ENCODE measurements at regions not wholly inside any gene's neighbourhood (a gene's known extent, or its start where the extent isn't known, plus 50 kb on each side); places are given as distances from the start of the nearest gene placed in this dataset.

DNA sequence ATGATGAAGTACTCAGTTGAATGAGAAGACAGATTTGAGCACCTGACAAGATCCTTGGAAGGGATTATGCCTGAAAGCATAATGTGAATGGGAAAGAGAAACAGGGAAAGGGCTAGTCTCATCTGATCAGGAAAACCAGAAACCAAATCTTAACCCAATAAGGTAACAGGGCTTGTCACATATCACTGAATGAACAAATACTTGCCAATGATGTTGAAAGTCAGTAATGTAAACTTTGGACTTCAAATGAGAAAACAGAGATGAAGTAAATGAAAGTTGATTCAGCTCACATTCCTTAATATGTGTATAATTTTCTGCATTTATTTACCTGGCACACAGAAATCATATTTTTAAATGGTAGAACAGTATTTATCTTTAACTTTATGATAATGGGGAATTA is 480.0 kb downstream of the KCTD12 start:
- H3K36me3 Mint-ChIP-seq: no peaks in the 10 kb centered on the region
- H3K9me3 Mint-ChIP-seq: no peaks in the 10 kb centered on the region
- Histone ChIP-seq H3K36me3 (ENCODE audit: insufficient read depth, low read length) (no peaks in the 10 kb centered on the region), H3K27me3 (ENCODE audit: insufficient read depth, low read length) (no peaks in the 10 kb centered on the region), H3K9me3 (ENCODE audit: control insufficient read depth in 1 of 2, low read length in 2 of 2) (no peaks in the 10 kb centered on the region), H3K4me1 (ENCODE audit: insufficient read depth, low read length) (no peaks in the 10 kb centered on the region), H3K4me3 (ENCODE audit: low read length in 2 of 2) (no peak overlapping the region), H3K27ac (ENCODE audit: low read depth, low read length) (no peak overlapping the region)
- H3K27me3 Mint-ChIP-seq: peaks cover 0 to 1% of the 10 kb centered on the region in 2 donors
- no peaks in the 10 kb centered on the region for H3K4me1 Mint-ChIP-seq
- DNase-seq: no peak
- no peak overlapping the region for H3K4me3 Mint-ChIP-seq
- CTCF ChIA-PET (ENCODE audit: partially characterized antibody): interaction anchor here (1.3 kb wide), 1 partner anchor 15 kb away, joined by 3 read pairs; no protein-coding TSS in a partner anchor
- POLR2A ChIA-PET (ENCODE audit: partially characterized antibody): no interaction called here
- no peak overlapping the region for H3K27ac Mint-ChIP-seq
- intact Hi-C loops (cut with micrococcal nuclease): no loop called here

DNA sequence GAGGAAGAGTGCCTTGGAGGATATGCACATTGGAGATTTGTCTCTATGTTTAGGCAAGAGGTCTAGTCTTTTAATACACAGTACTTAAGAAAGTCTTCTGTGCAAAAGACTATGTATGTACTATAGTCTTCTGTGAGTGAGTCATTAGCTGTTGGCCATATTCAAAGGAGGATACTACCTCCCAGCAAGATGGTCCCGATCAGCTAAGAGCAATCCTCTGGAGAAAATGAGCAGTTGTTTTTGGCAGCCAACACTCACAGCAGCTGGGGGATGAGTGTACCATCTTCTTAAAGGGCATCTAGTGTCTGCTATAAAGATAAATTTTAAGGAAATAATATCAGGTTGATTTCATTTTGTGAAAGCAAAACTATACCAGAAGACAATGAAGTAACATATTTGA is 487.8 kb downstream of the KCTD12 start:
- no peak overlapping the region for H3K27ac ChIP-seq (ENCODE audit: low read depth, low read length)
- no peak for DNase-seq
- H3K4me1 ChIP-seq (ENCODE audit: insufficient read depth, low read length): no peaks in the 10 kb centered on the region
- no peaks in the 10 kb centered on the region for H3K36me3 ChIP-seq (ENCODE audit: insufficient read depth, low read length)
- peaks cover 0 to 2% of the 10 kb centered on the region in 2 donors for H3K27me3 Mint-ChIP-seq
- no peaks in the 10 kb centered on the region for H3K9me3 ChIP-seq (ENCODE audit: control insufficient read depth in 1 of 2, low read length in 2 of 2)
- no peak overlapping the region for H3K4me3 ChIP-seq (ENCODE audit: low read length in 2 of 2)
- no peak overlapping the region for H3K4me3 Mint-ChIP-seq
- no peaks in the 10 kb centered on the region for H3K36me3 Mint-ChIP-seq
- POLR2A ChIA-PET (ENCODE audit: partially characterized antibody): no interaction called here
- no peaks in the 10 kb centered on the region for H3K27me3 ChIP-seq (ENCODE audit: insufficient read depth, low read length)
- peak overlapping the region in 3 of 7 donors; percentile 1 to 2 (median 2) for H3K27ac Mint-ChIP-seq
- peaks cover 0 to 4% (median 0%) of the 10 kb centered on the region in 8 donors for H3K9me3 Mint-ChIP-seq
- CTCF ChIA-PET (ENCODE audit: partially characterized antibody): no interaction called here
- intact Hi-C loops (cut with micrococcal nuclease): no loop called here
- H3K4me1 Mint-ChIP-seq: peaks cover 0 to 16% (median 8%) of the 10 kb centered on the region in 4 donors

GRCh38 chr13:76397413-76397812 is 488.8 kb downstream of the KCTD12 start:
- POLR2A ChIA-PET (ENCODE audit: partially characterized antibody): no interaction called here
- peak; percentile 13 to 55 (median 40) for DNase-seq
- H3K4me3 Mint-ChIP-seq: peak overlapping the region in 7 of 8 donors; percentile 18 to 54 (median 38)

GRCh38 chr13:76389321-76389720 is 496.9 kb downstream of the KCTD12 start:
- H3K9me3 ChIP-seq (ENCODE audit: control insufficient read depth in 1 of 2, low read length in 2 of 2): no peaks in the 10 kb centered on the region
- ChIA-PET CTCF (ENCODE audit: partially characterized antibody) (no interaction called here), POLR2A (ENCODE audit: partially characterized antibody) (no interaction called here)
- Mint-ChIP-seq H3K4me3 (no peak overlapping the region), H3K36me3 (no peaks in the 10 kb centered on the region), H3K4me1 (peaks cover 0 to 1% (median 0%) of the 10 kb centered on the region in 4 donors), H3K9me3 (peaks cover 0 to 2% (median 0%) of the 10 kb centered on the region in 8 donors), H3K27ac (no peak overlapping the region), H3K27me3 (peaks cover 0 to 2% of the 10 kb centered on the region in 2 donors)
- intact Hi-C loops (cut with micrococcal nuclease): no loop called here
- DNase-seq: no peak
- H3K36me3 ChIP-seq (ENCODE audit: insufficient read depth, low read length): no peaks in the 10 kb centered on the region
- H3K4me1 ChIP-seq (ENCODE audit: insufficient read depth, low read length): no peaks in the 10 kb centered on the region
- H3K27ac ChIP-seq (ENCODE audit: low read depth, low read length): no peak overlapping the region
- no peaks in the 10 kb centered on the region for H3K27me3 ChIP-seq (ENCODE audit: insufficient read depth, low read length)
- no peak overlapping the region for H3K4me3 ChIP-seq (ENCODE audit: low read length in 2 of 2)

More at GRCh38 chr13:76397413-76397812, 488.8 kb downstream of the KCTD12 start:
- Mint-ChIP-seq H3K4me1 (peaks cover 0 to 16% (median 8%) of the 10 kb centered on the region in 4 donors), H3K36me3 (no peaks in the 10 kb centered on the region), H3K9me3 (peaks cover 0 to 4% (median 0%) of the 10 kb centered on the region in 8 donors), H3K27ac (peak overlapping the region; percentile 48 to 90 (median 81)), H3K27me3 (peaks cover 0 to 2% of the 10 kb centered on the region in 2 donors)
- no peaks in the 10 kb centered on the region for H3K4me1 ChIP-seq (ENCODE audit: insufficient read depth, low read length)
- no peak overlapping the region for H3K4me3 ChIP-seq (ENCODE audit: low read length in 2 of 2)
- H3K9me3 ChIP-seq (ENCODE audit: control insufficient read depth in 1 of 2, low read length in 2 of 2): no peaks in the 10 kb centered on the region
- H3K27me3 ChIP-seq (ENCODE audit: insufficient read depth, low read length): no peaks in the 10 kb centered on the region
- H3K36me3 ChIP-seq (ENCODE audit: insufficient read depth, low read length): no peaks in the 10 kb centered on the region
- intact Hi-C loops (cut with micrococcal nuclease): no loop called here
- CTCF ChIA-PET (ENCODE audit: partially characterized antibody): no interaction called here
- no peak overlapping the region for H3K27ac ChIP-seq (ENCODE audit: low read depth, low read length)

DNA sequence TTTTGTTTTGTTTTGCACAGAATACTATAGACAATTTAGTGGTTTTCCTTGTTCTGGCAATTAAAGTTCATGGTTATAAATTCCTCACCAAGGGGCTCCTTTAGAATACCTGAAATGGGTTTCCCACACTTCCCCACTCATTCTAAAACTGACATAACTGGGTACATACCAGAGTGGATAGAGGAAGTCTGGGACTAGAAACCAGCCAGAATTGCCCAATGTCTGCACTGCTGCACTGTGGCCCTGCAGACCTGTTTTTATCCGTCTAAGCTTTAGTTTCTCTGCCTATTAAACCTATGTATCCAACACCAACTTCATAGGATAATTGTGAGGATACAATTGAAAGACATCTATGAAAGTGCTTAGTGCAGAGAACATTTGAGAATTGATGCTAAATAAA is 498.6 kb downstream of the KCTD12 start:
- H3K4me1 Mint-ChIP-seq: peaks cover 0 to 1% (median 0%) of the 10 kb centered on the region in 4 donors

GRCh38 chr13:76386321-76386720 is 499.9 kb downstream of the KCTD12 start:
- Histone ChIP-seq H3K27ac (ENCODE audit: low read depth, low read length) (no peak overlapping the region), H3K4me1 (ENCODE audit: insufficient read depth, low read length) (no peaks in the 10 kb centered on the region), H3K27me3 (ENCODE audit: insufficient read depth, low read length) (no peaks in the 10 kb centered on the region), H3K9me3 (ENCODE audit: control insufficient read depth in 1 of 2, low read length in 2 of 2) (no peaks in the 10 kb centered on the region), H3K4me3 (ENCODE audit: low read length in 2 of 2) (no peak overlapping the region), H3K36me3 (ENCODE audit: insufficient read depth, low read length) (no peaks in the 10 kb centered on the region)
- H3K27ac Mint-ChIP-seq: peak overlapping the region in 1 of 7 donors; percentile 86
- H3K27me3 Mint-ChIP-seq: peaks cover 0 to 2% of the 10 kb centered on the region in 2 donors
- peaks cover 0 to 1% (median 0%) of the 10 kb centered on the region in 4 donors for H3K4me1 Mint-ChIP-seq
- intact Hi-C loops (cut with micrococcal nuclease): no loop called here
- CTCF ChIA-PET (ENCODE audit: partially characterized antibody): no interaction called here
- no peak for DNase-seq
- POLR2A ChIA-PET (ENCODE audit: partially characterized antibody): no interaction called here
- no peak overlapping the region for H3K4me3 Mint-ChIP-seq
- no peaks in the 10 kb centered on the region for H3K36me3 Mint-ChIP-seq
- H3K9me3 Mint-ChIP-seq: no peaks in the 10 kb centered on the region

More for the DNA sequence above, 498.6 kb downstream of the KCTD12 start:
- Mint-ChIP-seq H3K27ac (no peak overlapping the region), H3K4me3 (no peak overlapping the region), H3K36me3 (no peaks in the 10 kb centered on the region), H3K9me3 (peaks cover 0 to 2% (median 0%) of the 10 kb centered on the region in 8 donors), H3K27me3 (peaks cover 0 to 2% of the 10 kb centered on the region in 2 donors)
- Histone ChIP-seq H3K4me1 (ENCODE audit: insufficient read depth, low read length) (no peaks in the 10 kb centered on the region), H3K27ac (ENCODE audit: low read depth, low read length) (no peak overlapping the region), H3K4me3 (ENCODE audit: low read length in 2 of 2) (no peak overlapping the region), H3K36me3 (ENCODE audit: insufficient read depth, low read length) (no peaks in the 10 kb centered on the region), H3K27me3 (ENCODE audit: insufficient read depth, low read length) (no peaks in the 10 kb centered on the region), H3K9me3 (ENCODE audit: control insufficient read depth in 1 of 2, low read length in 2 of 2) (no peaks in the 10 kb centered on the region)
- intact Hi-C loops (cut with micrococcal nuclease): no loop called here
- ChIA-PET CTCF (ENCODE audit: partially characterized antibody) (no interaction called here), POLR2A (ENCODE audit: partially characterized antibody) (no interaction called here)
- no peak for DNase-seq

- Histone ChIP-seq H3K4me1 (ENCODE audit: insufficient read depth, low read length) (no peaks in the 10 kb centered on the region), H3K9me3 (ENCODE audit: control insufficient read depth in 1 of 2, low read length in 2 of 2) (no peaks in the 10 kb centered on the region), H3K36me3 (ENCODE audit: insufficient read depth, low read length) (no peaks in the 10 kb centered on the region), H3K4me3 (ENCODE audit: low read length in 2 of 2) (no peak overlapping the region), H3K27ac (ENCODE audit: low read depth, low read length) (no peak overlapping the region), H3K27me3 (ENCODE audit: insufficient read depth, low read length) (no peaks in the 10 kb centered on the region)
- CTCF ChIA-PET (ENCODE audit: partially characterized antibody): no interaction called here
- Mint-ChIP-seq H3K9me3 (no peaks in the 10 kb centered on the region), H3K27me3 (peaks cover 0 to 2% of the 10 kb centered on the region in 2 donors), H3K27ac (no peak overlapping the region), H3K36me3 (no peaks in the 10 kb centered on the region), H3K4me3 (no peak overlapping the region), H3K4me1 (peaks cover 0 to 1% (median 0%) of the 10 kb centered on the region in 4 donors)
- intact Hi-C loops (cut with micrococcal nuclease): no loop called here
- POLR2A ChIA-PET (ENCODE audit: partially characterized antibody): no interaction called here
- no peak for DNase-seq
Observed at GRCh38 chr13:76385586-76385985, 500.6 kb downstream of the KCTD12 start.
